Spleen (tissue), 7 donors: ENCODE measurements at regions not wholly inside any gene's neighbourhood (a gene's known extent, or its start where the extent isn't known, plus 50 kb on each side); places are given as distances from the start of the nearest gene placed in this dataset.

Source experiments
- POLR2AphosphoS5 ChIP-seq, 3 donors: sonication (generic); formaldehyde crosslinking; IDR thresholded peaks; one replicate each; pipeline ENCODE4 v1.5.1; 2017; ENCODE audit warnings: antibody characterized with exemption in 3 of 3
- TF ChIP-seq, protein P1 (sequence below), 11 experiments: fragments of 200-600 bp in 7 of 11; fragments of 450-650 bp in 4 of 11; sonication (generic) in 4 of 11; IDR thresholded peaks in 8 of 11; conservative IDR thresholded peaks in 3 of 11; 1 replicate in 7 of 11; 2 replicates in 4 of 11; pipeline versions ENCODE4 v1.4.0 to v1.8.0; 2016 to 2021; ENCODE audit warnings: antibody characterized with exemption in 11 of 11, inconsistent platforms in 4 of 11, mild to moderate bottlenecking in 1 of 11
- donor health status: DM: no; HTN: no; CAD: no; lungs with moderate emphysema.
- donor health status: DM: no; HTN: no; CAD: no.
- donor health status: DM: no; HTN: no; CAD: no.

DNA sequence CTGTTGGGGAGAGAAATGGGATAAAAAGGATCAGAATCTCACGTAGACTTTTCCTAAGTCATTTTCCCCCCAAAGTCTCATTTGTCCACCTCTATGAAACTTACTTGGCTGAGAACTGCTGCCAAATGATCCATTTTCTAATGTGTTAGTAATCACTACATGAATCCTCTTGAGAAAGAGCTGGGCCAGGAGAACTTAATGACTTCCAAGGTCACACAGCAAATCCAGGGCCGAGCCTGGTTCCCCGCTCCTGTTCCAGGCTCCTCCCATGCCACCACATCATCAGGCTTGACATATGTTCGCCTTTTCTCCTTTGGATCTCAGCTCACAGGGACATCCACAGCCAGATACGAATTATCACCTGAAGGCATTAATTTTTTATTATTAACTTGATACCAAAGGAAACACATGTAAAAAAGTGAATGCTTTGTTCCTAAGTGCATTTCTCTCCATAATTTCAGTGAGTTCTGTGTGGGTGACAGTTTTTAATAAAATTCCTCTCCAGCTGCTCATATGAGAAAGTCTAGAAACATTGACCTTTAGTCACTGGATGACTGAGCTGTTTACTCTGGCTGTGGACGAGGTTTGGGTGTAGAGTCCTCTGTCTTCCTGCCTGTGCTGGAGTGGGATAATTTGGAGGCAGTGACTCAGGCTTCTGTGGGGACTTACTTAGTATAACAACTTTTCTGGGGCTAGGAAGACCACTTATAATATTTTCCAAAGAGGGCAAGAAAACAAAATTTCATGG, 276.3 kb downstream of the PAX1 start:
- TF ChIP-seq, protein P1, sequence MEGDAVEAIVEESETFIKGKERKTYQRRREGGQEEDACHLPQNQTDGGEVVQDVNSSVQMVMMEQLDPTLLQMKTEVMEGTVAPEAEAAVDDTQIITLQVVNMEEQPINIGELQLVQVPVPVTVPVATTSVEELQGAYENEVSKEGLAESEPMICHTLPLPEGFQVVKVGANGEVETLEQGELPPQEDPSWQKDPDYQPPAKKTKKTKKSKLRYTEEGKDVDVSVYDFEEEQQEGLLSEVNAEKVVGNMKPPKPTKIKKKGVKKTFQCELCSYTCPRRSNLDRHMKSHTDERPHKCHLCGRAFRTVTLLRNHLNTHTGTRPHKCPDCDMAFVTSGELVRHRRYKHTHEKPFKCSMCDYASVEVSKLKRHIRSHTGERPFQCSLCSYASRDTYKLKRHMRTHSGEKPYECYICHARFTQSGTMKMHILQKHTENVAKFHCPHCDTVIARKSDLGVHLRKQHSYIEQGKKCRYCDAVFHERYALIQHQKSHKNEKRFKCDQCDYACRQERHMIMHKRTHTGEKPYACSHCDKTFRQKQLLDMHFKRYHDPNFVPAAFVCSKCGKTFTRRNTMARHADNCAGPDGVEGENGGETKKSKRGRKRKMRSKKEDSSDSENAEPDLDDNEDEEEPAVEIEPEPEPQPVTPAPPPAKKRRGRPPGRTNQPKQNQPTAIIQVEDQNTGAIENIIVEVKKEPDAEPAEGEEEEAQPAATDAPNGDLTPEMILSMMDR (IDR thresholded peaks at IDR 0.05 in 8 of 11, conservative IDR thresholded peaks at IDR 0.05 in 3 of 11), result no peak
- TF ChIP-seq POLR2AphosphoS5 (IDR thresholded peaks at IDR 0.05), result no peak
